LHCN-M2 (cell line): ENCODE measurements at regions not wholly inside any gene's neighbourhood (a gene's known extent, or its start where the extent isn't known, plus 50 kb on each side); places are given as distances from the start of the nearest gene placed in this dataset.
A peak's percentile ranks its signal among the peaks of the same experiment; 100 is the strongest.

ENCODE experiments used
- DNase-seq: peaks from one replicate; pipeline ENCODE4 v3.0.0-alpha.2; 2012; ENCODE audit warnings: low read depth

- DNase-seq = no peak
These were observed 118.4 kb upstream of the NABP1 start for GRCh38 chr2:191559569-191559968.

DNA sequence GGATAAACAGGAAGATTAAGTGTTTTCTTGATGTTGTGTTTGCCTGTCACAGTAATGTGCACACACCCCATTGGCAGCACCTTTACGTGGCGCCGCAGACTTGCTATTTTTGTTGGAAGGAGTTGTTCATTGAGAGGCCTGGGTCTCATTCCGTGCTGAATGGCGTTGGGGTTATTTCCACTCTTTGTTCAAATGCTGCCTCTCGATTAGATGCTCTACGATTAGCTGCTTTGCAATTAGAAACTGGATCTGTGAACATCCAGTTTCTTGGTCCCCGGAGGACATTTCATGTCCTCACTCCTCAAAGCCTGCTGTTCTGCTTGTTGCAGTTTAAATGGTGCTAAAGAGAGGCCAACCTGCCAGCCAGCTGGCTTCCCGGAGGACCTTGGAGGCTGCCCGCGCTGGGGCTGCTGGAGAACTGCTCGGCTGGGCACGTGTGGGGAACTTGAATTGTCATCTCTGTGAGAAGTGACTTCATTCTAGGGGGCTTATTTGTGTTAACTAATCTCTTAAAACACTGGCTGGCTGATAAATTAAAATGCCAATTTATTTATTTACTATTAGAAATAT is 117.4 kb upstream of the NABP1 start:
- no peak for DNase-seq

- DNase-seq = no peak
These were observed 112.8 kb upstream of the NABP1 start for GRCh38 chr2:191565120-191565519.

DNA sequence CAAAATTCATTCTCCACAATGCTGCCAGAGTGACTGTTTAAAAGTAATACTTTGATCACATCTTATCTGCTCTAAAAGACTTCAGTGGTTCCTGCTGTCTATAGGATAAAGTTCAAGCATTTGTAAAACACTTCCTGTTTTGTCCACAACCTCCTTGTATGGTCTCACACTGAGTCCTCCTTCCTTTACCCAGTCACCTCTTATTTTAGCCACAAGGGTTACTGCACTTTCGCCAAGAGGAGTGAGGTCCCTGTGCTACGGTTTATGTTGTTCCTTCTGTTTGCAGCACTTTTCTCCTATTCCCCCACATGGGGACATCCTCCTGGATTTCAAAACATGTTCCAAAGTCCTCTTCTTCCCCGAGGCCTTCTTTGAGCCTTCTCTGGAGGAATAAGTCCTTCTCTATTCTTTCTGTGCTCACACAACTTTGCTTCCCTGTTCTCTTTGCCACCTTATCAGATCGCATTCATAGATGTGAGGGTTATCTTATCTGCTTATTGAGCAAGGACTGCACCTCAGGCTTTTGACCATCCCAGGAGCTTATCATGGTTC is 112.2 kb upstream of the NABP1 start:
- no peak for DNase-seq

GRCh38 chr2:191566344-191566743 is 111.6 kb upstream of the NABP1 start:
- peak; percentile 62 for DNase-seq

GRCh38 chr2:191567206-191567605 is 110.7 kb upstream of the NABP1 start:
- no peak for DNase-seq

- DNase-seq = peak; percentile 19
These were observed 108.9 kb upstream of the NABP1 start for GRCh38 chr2:191569025-191569424.

DNA sequence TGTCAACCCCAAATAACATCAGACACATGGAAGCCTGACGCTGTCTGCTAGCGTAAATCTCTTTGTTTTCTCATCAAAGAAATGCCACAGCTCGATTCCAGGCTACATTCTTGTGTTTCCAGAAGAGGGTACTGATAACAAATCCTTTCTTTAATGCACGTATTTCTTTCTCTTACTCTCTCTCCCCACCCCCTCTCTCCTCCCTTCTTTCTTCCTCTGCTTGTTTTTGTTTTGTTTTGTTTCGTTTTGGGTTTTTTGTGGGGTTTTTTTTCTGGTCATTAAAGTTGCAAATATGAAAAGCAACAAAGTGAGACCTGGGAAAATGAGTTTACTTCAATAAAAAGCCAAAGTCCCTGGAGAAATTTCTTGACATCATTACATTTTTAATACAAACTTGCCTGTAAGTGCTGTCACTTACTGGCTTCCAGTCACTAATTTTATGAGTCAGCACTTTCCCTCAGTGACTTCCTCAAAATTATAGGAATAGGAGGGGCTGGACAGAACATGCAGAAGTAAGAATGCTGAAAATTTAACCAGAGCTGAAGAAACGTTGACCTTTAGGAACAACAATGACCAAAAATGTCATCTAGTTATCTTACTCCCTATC is 106.7 kb upstream of the NABP1 start:
- peak; percentile 80 for DNase-seq

GRCh38 chr2:191572319-191572718 is 105.6 kb upstream of the NABP1 start:
- no peak for DNase-seq

DNA sequence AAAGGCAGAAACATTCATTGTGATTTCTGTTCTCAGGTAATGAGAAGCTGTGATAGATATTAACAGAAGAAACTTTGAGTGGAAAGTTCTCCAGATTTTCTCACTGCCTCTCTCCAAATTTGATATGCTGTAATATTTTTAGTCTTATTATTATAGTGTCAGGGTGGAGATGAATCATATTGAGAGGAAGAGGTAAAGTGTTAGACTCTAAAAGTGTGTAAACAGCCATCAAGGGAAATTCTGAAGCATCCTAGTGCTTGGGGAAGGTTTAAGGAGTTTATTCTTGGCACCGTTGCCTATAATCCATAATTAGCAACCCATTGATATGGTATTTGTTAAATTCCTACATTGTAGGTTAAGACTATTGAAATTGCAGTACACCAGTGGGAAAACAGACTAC is 104.7 kb upstream of the NABP1 start:
- DNase-seq = no peak

GRCh38 chr2:191574232-191574631 is 103.7 kb upstream of the NABP1 start:
- no peak for DNase-seq

DNA sequence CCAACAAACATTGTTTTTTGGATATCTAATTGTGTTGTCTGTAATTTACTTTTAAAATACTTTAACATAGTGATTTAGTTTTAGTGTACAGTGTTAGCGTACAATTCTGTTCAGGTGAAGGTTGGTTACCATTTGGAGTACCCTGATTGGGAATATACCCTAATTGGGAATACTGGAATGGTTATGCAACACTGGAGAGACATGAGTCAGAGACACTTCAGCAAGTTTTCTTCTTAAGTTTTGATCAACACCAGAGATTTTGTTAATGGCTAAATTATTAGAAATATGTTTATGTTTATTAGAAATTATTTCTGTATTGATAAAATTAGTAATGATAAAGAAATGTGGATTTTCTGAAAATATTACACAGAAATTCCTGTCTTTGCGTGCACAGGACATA is 100.3 kb upstream of the NABP1 start:
- no peak for DNase-seq

- DNase-seq = no peak
These were observed 99.9 kb upstream of the NABP1 start for GRCh38 chr2:191578031-191578430.

- peak; percentile 19 for DNase-seq
These were observed 97.4 kb upstream of the NABP1 start for GRCh38 chr2:191580581-191580980.

DNA sequence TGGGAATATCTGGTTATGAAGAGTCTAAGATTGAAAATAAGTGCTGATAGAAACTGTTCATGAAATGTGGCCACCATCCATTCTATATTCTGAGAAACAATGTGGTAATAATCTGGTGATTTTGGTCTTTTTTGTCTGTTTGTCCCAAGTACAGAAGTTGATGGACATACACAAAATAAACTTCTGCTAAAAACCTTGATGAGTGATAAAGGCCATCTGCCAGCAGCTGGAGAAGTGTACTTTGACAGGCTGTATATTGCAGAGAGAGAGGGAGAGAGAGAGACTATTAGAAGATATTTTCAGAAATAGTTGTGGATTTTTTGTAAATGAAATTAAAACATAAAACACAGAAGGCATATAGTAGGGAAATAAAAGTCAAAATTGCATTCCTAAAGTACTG is 96.9 kb upstream of the NABP1 start:
- DNase-seq = no peak

- peak; percentile 83 for DNase-seq
These were observed 95.6 kb upstream of the NABP1 start for GRCh38 chr2:191582355-191582754.

DNA sequence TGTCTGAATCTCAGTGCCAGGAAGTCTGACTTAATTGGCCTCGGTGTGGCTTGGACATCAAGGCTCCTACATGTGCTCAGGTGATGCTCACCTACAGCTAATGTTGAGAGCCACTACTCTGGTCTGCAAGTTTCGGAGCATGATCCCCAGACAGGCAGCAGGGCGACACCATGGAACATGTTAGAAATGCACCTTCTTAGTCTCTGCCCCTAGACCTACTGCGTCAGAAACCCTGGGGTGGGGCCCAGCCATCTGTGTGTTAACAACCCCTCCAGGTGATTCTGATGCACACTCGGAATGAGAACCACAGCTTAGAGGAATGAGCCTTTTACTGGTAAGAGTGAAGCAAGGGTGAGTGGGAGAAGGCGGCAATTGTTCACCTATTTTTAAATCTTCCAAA is 86.9 kb upstream of the NABP1 start:
- DNase-seq = no peak

- peak; percentile 68 for DNase-seq
These were observed 84.1 kb upstream of the NABP1 start for GRCh38 chr2:191593622-191594385.

GRCh38 chr2:191597186-191597751 is 80.7 kb upstream of the NABP1 start:
- DNase-seq = no peak

GRCh38 chr2:191598296-191598695 is 79.6 kb upstream of the NABP1 start:
- no peak for DNase-seq

DNA sequence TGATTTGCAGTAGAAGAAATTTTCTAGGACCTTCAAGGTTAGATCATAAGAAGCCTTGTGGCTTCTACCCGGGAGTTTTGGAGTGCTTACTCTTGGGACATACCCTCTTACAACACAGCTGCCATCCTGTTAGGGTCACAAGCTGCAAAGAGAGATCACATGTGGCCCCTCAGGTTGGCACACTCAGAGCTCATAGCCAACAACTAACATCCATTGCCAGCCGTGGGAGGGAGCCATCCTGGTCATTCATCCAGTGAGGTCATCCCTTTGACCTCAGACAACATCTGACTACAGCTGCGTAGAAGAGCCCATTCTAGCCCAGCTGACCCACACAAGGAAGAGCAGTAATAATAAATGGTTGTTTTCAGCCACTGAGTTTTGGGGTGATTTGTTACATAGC is 76.9 kb upstream of the NABP1 start:
- DNase-seq = peak; percentile 47

GRCh38 chr2:191604154-191604553 is 73.8 kb upstream of the NABP1 start:
- DNase-seq = no peak

- no peak for DNase-seq
These were observed 70.8 kb upstream of the NABP1 start for GRCh38 chr2:191607096-191607495.
